ENCODE measurements at regions not wholly inside any gene's neighbourhood (a gene's known extent, or its start where the extent isn't known, plus 50 kb on each side); places are given as distances from the start of the nearest gene placed in this dataset.

GRCh38 chr12:111046896-111047295 lies 126.5 kb upstream of the MYL2 start:
- TF ChIP-seq CTCF (IDR thresholded peaks at IDR 0.05; ENCODE audit: control extremely low read depth, extremely low read depth, low read depth, missing control alignments), result no peak
- ChIA-PET POLR2A (no interaction called here), CTCF (no interaction called here)
- no peak for DNase-seq (ENCODE audit: extremely low spot score)

GRCh38 chr12:111045941-111046340 lies 125.6 kb upstream of the MYL2 start:
- TF ChIP-seq CTCF (IDR thresholded peaks at IDR 0.05; ENCODE audit: control extremely low read depth, extremely low read depth, low read depth, missing control alignments), result no peak
- POLR2A ChIA-PET, result no interaction called here
- CTCF ChIA-PET, result no interaction called here
- DNase-seq (ENCODE audit: extremely low spot score), result no peak

- DNase-seq (ENCODE audit: extremely low spot score), result no peak
- POLR2A ChIA-PET, result no interaction called here
- CTCF ChIA-PET, result interaction anchor here (1.0 kb wide), 1 partner anchor 17 kb away, joined by 3 read pairs; no protein-coding TSS in a partner anchor
- no peak for TF ChIP-seq CTCF (IDR thresholded peaks at IDR 0.05; ENCODE audit: control extremely low read depth, extremely low read depth, low read depth, missing control alignments)
These were observed 120.7 kb upstream of the MYL2 start for GRCh38 chr12:111041091-111041490.

GRCh38 chr12:111040690-111041089 lies 120.3 kb upstream of the MYL2 start:
- DNase-seq (ENCODE audit: extremely low spot score), result no peak
- no peak for TF ChIP-seq CTCF (IDR thresholded peaks at IDR 0.05; ENCODE audit: control extremely low read depth, extremely low read depth, low read depth, missing control alignments)
- ChIA-PET CTCF (interaction anchor here (1.0 kb wide), 1 partner anchor 17 kb away, joined by 3 read pairs; no protein-coding TSS in a partner anchor), POLR2A (no interaction called here)

- no peak for DNase-seq (ENCODE audit: extremely low spot score)
- ChIA-PET CTCF (interaction anchor here (1.0 to 1.3 kb wide), 3 partner anchors 13 to 19 kb away, joined by 3 to 4 read pairs (median 3); no protein-coding TSS in a partner anchor), POLR2A (no interaction called here)
- no peak for TF ChIP-seq CTCF (IDR thresholded peaks at IDR 0.05; ENCODE audit: control extremely low read depth, extremely low read depth, low read depth, missing control alignments)
These were observed 118.6 kb upstream of the MYL2 start for GRCh38 chr12:111038941-111039340.

- TF ChIP-seq CTCF (IDR thresholded peaks at IDR 0.05; ENCODE audit: control extremely low read depth, extremely low read depth, low read depth, missing control alignments), result no peak
- ChIA-PET CTCF (interaction anchor here (1.0 to 1.3 kb wide), 4 partner anchors 12 to 44 kb away, joined by 3 to 4 read pairs (median 3); no protein-coding TSS in a partner anchor), POLR2A (no interaction called here)
- no peak for DNase-seq (ENCODE audit: extremely low spot score)
These were observed 117.7 kb upstream of the MYL2 start for GRCh38 chr12:111038077-111038476.

GRCh38 chr12:111037047-111037446 lies 116.7 kb upstream of the MYL2 start:
- no peak for DNase-seq (ENCODE audit: extremely low spot score)
- TF ChIP-seq CTCF (IDR thresholded peaks at IDR 0.05; ENCODE audit: control extremely low read depth, extremely low read depth, low read depth, missing control alignments), result no peak
- ChIA-PET POLR2A (no interaction called here), CTCF (no interaction called here)

Data from GM10248 (cell line).